Kidney (tissue), 13 donors: ENCODE measurements at regions not wholly inside any gene's neighbourhood (a gene's known extent, or its start where the extent isn't known, plus 50 kb on each side); places are given as distances from the start of the nearest gene placed in this dataset.

Experiments used
- DNase-seq, 5 donors: peaks; one replicate each; pipeline ENCODE4 v3.0.0-alpha.2; 2013 to 2020
- FAIRE-seq: peaks from 2 replicates; lab custom pipeline; 2012; peaks lifted over from hg19 to GRCh38; lab: Jason Lieb, UNC
- H3K27ac ChIP-seq, 2 donors: one replicate each; pipeline ENCODE4 v1.7.0; 2013; ENCODE audit warnings: low read depth in 2 of 2, low read length in 2 of 2, inconsistent platforms in 1 of 2
- H3K27me3 ChIP-seq: one replicate; pipeline ENCODE4 v1.7.1; 2013; ENCODE audit warnings: low read length, inconsistent platforms; ENCODE audit not compliant: control insufficient read depth, insufficient read depth
- H3K36me3 ChIP-seq, 3 donors: one replicate each; pipeline versions ENCODE4 v1.7.0 to v1.7.1; 2013; ENCODE audit warnings: low read length in 3 of 3, control low read depth in 1 of 3, inconsistent platforms in 1 of 3; ENCODE audit not compliant: insufficient read depth in 3 of 3, control insufficient read depth in 2 of 3
- H3K4me1 ChIP-seq, 3 donors: one replicate each; pipeline versions ENCODE4 v1.7.0 to v1.7.1; 2013; ENCODE audit warnings: low read length in 3 of 3, inconsistent platforms in 1 of 3, low read depth in 1 of 3; ENCODE audit not compliant: control insufficient read depth in 2 of 3, insufficient read depth in 2 of 3
- H3K4me3 ChIP-seq, 3 donors: one replicate each; pipeline versions ENCODE4 v1.7.0 to v1.8.1; 2013; ENCODE audit warnings: low read length in 3 of 3, control low read depth in 1 of 3, inconsistent platforms in 1 of 3
- H3K9ac ChIP-seq, 3 donors: one replicate each; pipeline versions ENCODE4 v1.7.0 to v1.7.1; 2013; ENCODE audit warnings: low read length in 3 of 3, control low read depth in 1 of 3, inconsistent platforms in 1 of 3
- H3K9me3 ChIP-seq, 3 donors: one replicate each; pipeline versions ENCODE4 v1.7.0 to v1.7.1; 2013; ENCODE audit warnings: low read length in 3 of 3, control low read depth in 1 of 3, inconsistent platforms in 1 of 3; ENCODE audit not compliant: control insufficient read depth in 2 of 3, insufficient read depth in 1 of 3
- intact Hi-C: fragments of 100-400 bp; cut with DNase I; formaldehyde crosslinking; loops from one replicate; pipeline ENCODE4 v1.11.1; 2022
- TF ChIP-seq, protein P1 (sequence below): IDR thresholded peaks from 3 replicates; pipeline ENCODE4 v1.5.1; 2012; ENCODE audit warnings: mild to moderate bottlenecking, moderate library complexity, borderline replicate concordance; ENCODE audit not compliant: insufficient read depth; ENCODE audit errors: extremely low read depth
- donor health status: control.
- donor health status: control.
- donor health status: control.
- donor health status: control.
- donor health status: control.
- donor health status: DM: yes; HTN: yes; CAD: no.
- donor health status: Normal renal cell carcinoma (clear cell type).

DNA sequence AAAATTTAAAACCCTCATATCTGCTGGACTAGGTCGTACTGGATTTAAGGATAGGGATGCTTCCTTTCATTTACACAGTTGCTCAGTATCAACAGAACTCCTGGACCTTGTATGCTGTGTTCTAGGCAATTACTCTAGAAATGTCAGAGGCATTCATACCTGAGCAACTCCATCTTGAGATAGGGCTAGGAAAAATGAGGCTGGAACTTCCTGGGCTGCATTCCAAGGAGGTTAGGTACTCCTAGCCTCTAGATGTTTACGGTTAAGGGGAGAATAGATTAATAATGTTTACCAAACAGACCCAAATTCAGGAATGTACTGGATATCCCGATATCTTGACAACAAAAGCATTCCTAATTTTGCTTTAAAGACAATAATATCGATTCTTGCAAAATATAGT lies 84.7 kb upstream of the NLGN4X start:
- H3K36me3 ChIP-seq = no peaks in the 10 kb centered on the region
- no peak overlapping the region for H3K27ac ChIP-seq
- no peak overlapping the region for H3K4me3 ChIP-seq
- no peaks in the 10 kb centered on the region for H3K4me1 ChIP-seq
- no peak overlapping the region for H3K9ac ChIP-seq
- intact Hi-C loops = no loop called here
- no peaks in the 10 kb centered on the region for H3K9me3 ChIP-seq
- FAIRE-seq (no peak), DNase-seq (no peak)
- TF ChIP-seq, protein P1, sequence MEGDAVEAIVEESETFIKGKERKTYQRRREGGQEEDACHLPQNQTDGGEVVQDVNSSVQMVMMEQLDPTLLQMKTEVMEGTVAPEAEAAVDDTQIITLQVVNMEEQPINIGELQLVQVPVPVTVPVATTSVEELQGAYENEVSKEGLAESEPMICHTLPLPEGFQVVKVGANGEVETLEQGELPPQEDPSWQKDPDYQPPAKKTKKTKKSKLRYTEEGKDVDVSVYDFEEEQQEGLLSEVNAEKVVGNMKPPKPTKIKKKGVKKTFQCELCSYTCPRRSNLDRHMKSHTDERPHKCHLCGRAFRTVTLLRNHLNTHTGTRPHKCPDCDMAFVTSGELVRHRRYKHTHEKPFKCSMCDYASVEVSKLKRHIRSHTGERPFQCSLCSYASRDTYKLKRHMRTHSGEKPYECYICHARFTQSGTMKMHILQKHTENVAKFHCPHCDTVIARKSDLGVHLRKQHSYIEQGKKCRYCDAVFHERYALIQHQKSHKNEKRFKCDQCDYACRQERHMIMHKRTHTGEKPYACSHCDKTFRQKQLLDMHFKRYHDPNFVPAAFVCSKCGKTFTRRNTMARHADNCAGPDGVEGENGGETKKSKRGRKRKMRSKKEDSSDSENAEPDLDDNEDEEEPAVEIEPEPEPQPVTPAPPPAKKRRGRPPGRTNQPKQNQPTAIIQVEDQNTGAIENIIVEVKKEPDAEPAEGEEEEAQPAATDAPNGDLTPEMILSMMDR = no peak
- H3K27me3 ChIP-seq = no peaks in the 10 kb centered on the region

DNA sequence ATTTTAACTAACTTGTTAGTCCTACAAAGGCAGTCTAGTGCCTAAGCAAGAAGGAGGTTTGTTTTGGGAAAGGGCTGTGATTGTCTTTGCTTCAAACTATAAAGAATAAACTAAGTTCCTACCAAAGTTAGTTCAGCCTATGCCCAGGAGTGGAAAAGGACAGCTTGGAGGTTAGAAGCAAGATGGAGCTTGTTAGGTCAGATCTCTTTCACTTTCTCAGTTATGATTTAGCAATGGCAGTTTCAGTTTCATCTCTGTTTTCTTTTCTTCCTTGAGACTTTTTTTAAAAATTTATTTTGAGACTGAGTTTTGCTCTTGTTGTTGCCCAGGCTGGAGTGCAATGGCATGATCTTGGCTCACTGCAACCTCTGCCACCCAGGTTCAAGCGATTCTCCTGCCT lies 82.9 kb upstream of the NLGN4X start:
- Histone ChIP-seq H3K9me3 (no peaks in the 10 kb centered on the region), H3K27me3 (no peaks in the 10 kb centered on the region), H3K4me1 (no peaks in the 10 kb centered on the region), H3K27ac (no peak overlapping the region), H3K36me3 (no peaks in the 10 kb centered on the region), H3K9ac (no peak overlapping the region), H3K4me3 (no peak overlapping the region)
- TF ChIP-seq, protein P1 = no peak
- intact Hi-C loops = no loop called here
- DNase-seq (no peak), FAIRE-seq (no peak)

DNA sequence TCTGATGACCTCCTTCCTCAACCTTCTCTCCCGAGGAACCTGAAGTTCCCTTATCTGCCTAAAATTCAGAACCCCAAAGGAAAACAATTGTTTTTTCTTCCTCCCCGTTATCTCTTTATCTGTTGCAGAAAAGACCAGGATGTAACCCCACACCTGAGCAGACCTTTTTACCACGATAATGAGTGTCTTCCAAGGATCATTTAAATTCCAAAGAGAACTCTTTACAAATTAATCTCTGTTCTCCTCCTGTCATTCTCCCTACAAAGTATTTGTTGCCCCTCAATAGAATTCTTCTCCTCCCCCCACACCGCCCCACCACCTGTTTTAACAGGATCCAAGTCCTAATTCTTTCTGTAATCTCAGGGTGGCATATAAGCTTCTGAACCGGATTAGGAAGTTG lies 78.5 kb upstream of the NLGN4X start:
- H3K27ac ChIP-seq = no peak overlapping the region
- H3K4me1 ChIP-seq = no peaks in the 10 kb centered on the region
- no peak overlapping the region for H3K4me3 ChIP-seq
- DNase-seq (no peak), FAIRE-seq (no peak)
- intact Hi-C loops = no loop called here
- TF ChIP-seq, protein P1 = no peak
- H3K9me3 ChIP-seq = no peaks in the 10 kb centered on the region
- no peaks in the 10 kb centered on the region for H3K36me3 ChIP-seq
- H3K9ac ChIP-seq = no peak overlapping the region
- no peaks in the 10 kb centered on the region for H3K27me3 ChIP-seq

DNA sequence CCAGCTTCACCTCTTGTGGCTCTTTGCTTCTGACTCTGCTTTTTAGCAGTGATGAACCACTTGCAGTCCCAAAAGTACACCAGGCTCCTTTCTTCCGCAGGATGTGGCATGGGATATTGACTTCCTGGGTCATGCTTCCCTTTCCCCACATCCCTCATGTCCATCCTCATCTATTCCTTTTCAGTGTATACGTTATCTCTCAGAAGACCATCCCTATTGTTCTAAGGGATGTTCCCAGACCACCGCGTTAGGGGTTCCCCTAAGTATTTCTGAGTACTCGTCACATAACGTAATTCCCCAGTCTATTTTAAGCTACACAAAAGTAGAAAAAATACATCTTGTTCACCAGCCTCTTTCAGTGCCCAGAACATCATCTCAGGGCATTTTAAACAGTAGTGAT lies 71.1 kb upstream of the NLGN4X start:
- intact Hi-C loops = no loop called here
- Histone ChIP-seq H3K9me3 (no peaks in the 10 kb centered on the region), H3K9ac (no peak overlapping the region), H3K27ac (no peak overlapping the region), H3K36me3 (no peaks in the 10 kb centered on the region), H3K27me3 (no peaks in the 10 kb centered on the region), H3K4me1 (no peaks in the 10 kb centered on the region), H3K4me3 (no peak overlapping the region)
- FAIRE-seq (no peak), DNase-seq (no peak)
- TF ChIP-seq, protein P1 = no peak
